Adipose tissue (tissue), 3 donors: ENCODE measurements at regions not wholly inside any gene's neighbourhood (a gene's known extent, or its start where the extent isn't known, plus 50 kb on each side); places are given as distances from the start of the nearest gene placed in this dataset.

Experiments used
- H3K27ac ChIP-seq: one replicate; pipeline ENCODE4 v1.5.1; 2013; ENCODE audit warnings: low read depth, low read length
- WGBS, 3 donors: extraction: QIAGEN DNeasy Blood & Tissue Kit; methylation state at CpG; one replicate each; pipeline ENCODE4 v1.1.7; 2013; 5-methylcytosine and 5-hydroxymethylcytosine counted together
- donor health status: healthy with polysubstance abuse.
- donor health status: Bipolar disorder and iron deficiency.
- donor health status: healthy.

DNA sequence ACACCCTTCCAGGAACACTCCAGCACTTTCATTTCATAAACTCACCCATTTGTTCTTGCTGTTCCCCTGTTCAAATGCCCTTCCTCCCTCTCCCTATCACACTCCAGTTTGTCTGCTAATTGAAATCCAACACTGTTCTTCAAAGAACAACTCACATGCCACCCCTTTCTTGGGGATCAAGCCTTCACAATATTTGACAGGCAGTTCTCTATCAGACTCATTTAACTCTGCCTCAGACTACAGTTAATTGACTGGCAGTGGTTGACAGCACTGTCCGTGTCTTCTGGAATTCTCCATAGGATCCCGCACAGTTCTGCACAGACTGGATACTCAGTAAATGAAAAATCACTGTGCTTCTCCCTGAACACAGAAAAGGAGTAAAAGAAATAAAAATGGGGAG lies 87.8 kb downstream of the PMP22 start:
- H3K27ac ChIP-seq = no peak overlapping the region
- 85 to 95% (median 89%) methylated on average over 2 of the region's 2 CpGs for WGBS, 3 donors

DNA sequence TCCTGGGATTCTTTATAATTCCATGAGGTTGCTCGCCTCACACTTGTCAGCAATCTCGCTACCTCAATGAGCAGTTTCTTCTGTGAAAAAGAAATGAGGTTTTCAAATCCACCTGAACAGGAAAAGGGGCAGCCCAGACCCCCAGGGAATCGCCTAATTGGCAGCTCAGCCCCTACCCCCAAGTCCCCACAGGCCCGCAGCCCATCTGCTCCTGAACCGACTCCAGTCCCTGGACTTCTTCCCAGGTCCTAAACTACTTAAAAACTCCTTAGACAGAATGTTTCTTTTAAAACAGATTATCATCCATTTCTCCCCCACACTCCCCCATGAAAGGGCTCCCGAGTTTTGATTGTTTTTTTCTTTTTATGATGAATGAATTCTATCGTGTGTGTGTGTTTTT lies 89.8 kb downstream of the PMP22 start:
- H3K27ac ChIP-seq = no peak overlapping the region
- WGBS, 3 donors = 56 to 67% (median 58%) methylated on average over 7 of the region's 7 CpGs

DNA sequence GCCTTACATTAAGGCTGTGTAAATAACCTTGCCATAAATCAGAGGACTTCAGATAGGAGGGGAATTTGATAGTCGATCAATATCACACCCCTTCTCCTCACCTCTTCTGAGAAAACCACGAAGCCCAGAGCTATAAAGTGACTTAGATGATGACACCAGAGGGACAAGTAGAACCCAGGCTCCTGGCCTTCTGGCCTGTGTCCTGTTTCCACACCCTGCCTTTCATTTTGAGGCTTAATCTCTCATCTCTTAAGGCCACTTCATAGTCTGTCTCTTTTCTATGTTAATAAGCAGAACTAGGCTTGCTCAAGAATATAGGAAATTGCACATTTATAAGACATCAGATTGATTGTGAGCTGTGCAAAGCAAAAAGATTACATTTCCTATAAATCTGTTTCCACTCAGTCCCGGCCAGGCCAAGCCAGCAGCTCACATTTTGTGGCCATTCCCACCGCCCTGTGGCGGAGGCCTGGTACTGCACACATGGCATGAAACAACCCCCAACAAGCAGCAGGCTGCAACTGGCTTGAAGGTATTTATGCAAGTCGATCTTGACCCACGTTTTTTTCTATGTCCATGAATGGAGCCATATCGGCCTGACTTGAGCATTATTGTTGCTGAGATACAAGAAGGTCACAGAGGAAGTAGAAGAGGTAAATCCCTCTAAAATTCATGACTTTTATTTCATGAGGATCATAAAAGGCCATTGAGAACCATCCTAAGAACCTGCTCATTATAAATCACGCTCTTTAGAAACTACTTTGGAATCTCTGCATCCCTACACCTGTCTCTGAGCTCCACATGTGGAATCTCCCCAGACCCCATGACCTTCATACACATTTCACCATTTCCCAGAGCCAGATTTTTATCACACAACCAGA lies 93.7 kb downstream of the PMP22 start:
- no peak overlapping the region for H3K27ac ChIP-seq
- WGBS, 3 donors = 25 to 33% (median 27%) methylated on average over 9 of the region's 9 CpGs

DNA sequence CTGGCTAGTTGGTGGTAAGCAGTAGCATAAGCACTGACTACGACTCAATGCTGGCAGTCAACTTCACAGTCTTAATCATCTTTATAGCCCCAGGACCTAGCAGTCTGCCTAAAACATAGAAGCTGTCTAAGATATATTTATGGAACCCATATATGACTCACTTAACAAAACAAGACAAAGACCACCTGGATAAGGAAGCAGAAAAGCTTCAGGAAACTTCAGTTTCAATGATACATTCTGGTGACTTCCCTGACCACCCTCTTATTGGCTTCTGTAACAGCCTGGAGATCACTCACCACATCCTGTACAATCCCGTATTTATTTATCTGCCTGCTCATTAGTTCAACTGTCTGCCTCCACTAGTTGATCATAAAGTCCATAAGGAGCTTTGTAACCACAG lies 95.5 kb downstream of the PMP22 start:
- H3K27ac ChIP-seq = no peak overlapping the region
- 63 to 80% (median 64%) methylated on average over 2 of the region's 2 CpGs for WGBS, 3 donors

DNA sequence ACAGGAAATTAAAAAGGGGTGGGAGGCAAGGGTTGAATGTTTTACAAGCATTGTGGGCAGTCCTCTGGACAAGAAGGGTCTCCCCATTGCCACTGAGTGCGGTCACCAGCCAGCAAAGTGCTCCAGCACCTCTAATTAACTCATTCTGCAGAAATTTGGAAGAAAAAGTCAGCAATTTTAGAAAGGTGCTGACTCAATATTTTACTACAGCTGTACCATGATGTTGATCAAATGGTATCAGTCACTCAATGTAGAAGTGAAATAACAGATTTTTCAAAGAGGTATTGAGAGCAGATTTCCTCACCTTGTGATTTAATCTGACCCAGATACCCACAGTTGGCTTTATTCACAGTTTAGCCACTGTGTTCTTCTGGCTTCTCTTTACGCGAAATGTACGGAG lies 96.7 kb downstream of the PMP22 start:
- no peak overlapping the region for H3K27ac ChIP-seq
- 56 to 75% (median 67%) methylated on average over 4 of the region's 4 CpGs for WGBS, 3 donors

DNA sequence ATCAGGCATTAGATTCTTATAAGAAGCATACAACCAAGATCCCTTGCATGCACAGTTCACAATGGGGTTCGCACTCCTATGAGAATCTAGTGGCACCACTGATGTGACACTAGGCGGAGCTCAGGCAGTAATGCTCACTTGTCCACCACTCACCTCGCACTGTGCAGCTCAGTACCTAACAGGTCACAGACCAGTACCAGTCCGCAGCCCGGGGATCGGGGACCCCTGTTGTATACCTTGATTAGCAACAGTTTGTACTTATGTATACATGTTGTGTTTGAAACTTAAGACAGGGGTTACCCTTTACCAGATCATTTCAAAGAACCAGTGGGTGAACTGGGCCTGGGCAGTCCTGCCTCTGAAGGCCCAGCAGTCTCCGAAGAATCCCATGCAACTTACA lies 103.7 kb downstream of the PMP22 start:
- H3K27ac ChIP-seq = no peak overlapping the region
- WGBS, 3 donors = 83 to 96% (median 88%) methylated on average over 7 of the region's 7 CpGs

DNA sequence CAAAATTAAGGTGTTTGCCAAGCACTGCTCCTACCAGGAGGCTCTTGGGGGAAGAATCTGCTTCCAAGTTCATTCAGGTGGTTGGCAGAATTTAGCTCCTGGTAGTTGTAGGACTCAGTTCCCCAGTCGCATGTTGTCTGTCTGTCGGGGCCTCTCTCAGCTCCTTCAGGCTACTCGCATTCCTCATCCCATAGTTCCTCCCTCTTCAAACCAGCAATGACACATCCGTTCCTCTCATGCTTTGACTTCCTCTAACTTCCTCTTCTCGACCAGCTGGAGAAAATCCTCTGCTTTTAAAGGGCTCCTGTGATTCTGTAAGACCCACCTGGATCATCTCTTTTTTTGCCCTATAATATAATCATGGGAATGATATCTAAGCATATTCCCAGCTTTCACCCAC lies 108.1 kb downstream of the PMP22 start:
- 18 to 40% (median 21%) methylated on average over 5 of the region's 5 CpGs for whole genome bisulfite sequencing, 3 donors
- no peak overlapping the region for H3K27ac ChIP-seq

DNA sequence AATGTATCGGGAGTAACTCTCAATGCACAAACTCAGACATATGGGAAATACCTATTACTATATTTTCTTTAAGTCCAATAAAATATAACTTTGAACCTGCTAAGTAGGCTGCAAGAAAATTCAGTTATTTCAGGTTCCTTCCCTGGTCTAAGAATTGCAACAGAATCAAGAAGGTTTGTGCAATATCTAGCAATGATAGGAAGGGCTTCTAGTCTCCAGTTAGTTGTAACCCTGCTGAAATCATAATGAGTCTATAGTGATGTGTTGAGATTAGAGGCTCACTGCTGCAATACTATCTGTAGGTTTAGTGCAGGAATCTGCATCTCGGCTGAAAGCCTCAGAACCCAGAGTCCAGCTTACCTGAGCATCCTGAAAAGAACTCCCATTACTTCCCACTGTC lies 110.5 kb downstream of the PMP22 start:
- H3K27ac ChIP-seq = no peak overlapping the region
- 73 to 81% (median 75%) methylated on average over 2 of the region's 2 CpGs for WGBS, 3 donors

DNA sequence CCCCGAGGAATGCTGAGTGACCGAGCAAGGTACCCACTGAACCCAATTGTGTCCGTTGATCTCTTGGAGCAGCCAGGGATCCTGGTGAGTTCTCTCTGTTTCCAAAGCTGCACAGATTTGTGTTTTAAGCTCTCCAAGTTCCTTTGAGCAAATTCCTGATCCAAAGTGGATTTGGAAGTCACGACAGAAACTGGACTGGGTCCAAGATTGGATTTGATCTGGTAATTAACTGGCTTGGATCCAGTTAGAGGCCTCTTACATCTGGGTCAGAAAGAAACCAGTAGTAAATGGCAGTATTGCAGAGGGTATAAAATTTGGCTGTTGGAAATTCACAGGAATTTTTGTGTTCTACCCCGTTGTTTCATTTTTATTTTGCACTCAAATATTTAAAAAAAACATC lies 119.5 kb downstream of the PMP22 start:
- 71 to 83% (median 75%) methylated on average over 5 of the region's 5 CpGs for WGBS, 3 donors

DNA sequence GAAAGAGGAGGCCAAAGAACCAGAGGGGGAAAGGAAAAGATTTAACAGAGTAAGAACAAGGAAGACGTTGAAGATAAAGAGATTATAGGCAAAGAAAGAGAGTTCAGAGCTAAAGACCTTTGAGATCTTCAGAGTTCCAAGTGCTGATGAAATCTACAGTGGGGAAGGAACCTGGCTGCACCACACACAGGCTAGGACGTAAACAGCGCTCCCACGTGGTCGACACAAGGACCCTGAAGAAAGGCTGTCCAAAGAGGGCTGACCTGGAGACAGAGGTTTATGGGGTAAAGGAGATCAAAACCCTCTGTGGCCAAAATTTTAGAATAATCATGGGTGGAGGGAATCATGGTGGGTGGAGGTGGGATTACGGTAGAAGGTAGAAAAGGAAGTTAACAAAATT lies 121.6 kb downstream of the PMP22 start:
- WGBS, 3 donors = 74% methylated on average over 6 of the region's 6 CpGs

More for the DNA sequence above, 119.5 kb downstream of the PMP22 start:
- H3K27ac ChIP-seq = no peak overlapping the region

DNA sequence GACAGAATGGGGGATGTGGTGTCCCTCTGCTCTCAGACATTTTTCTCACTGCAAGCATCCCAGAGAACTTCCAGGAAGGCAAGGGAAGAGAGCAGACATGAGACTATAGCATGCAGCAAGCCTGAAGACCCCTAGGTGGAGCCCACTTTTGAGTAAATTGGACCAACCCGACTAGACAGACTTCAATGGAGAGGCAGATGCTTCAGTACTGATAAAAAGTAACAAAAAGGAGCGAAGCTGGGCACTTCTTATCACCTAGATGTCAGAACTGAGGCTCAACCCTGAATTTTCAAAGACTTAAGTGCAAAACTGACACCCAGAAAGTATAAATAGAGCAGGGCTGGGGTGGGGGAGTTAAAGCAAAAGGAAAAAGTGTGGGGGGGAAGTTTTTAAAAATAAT lies 130.8 kb downstream of the PMP22 start:
- 61 to 65% (median 64%) methylated on average over 2 of the region's 2 CpGs for WGBS, 3 donors
- no peak overlapping the region for H3K27ac ChIP-seq

More for the DNA sequence above, 121.6 kb downstream of the PMP22 start:
- H3K27ac ChIP-seq = no peak overlapping the region

DNA sequence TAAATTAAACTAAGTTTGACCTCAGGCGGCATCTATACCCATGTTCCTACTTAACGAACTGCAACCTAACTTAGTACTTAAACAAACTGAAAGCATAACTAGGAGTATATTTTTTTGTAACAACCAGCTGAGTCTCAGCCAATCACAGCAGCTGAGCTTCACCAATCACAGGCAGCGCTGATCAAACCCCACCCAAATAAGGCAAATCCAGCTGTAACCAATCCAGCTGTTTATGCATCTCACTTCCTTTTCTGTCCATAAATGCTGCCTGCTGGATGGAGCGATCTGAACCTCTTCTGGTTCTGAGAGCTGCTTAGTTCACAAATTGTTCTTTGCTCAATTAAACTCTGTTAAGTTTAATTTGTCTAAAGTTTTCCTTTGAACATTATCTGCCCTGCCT lies 131.3 kb downstream of the PMP22 start:
- 89 to 96% (median 93%) methylated on average over 4 of the region's 4 CpGs for WGBS, 3 donors
- no peak overlapping the region for H3K27ac ChIP-seq

DNA sequence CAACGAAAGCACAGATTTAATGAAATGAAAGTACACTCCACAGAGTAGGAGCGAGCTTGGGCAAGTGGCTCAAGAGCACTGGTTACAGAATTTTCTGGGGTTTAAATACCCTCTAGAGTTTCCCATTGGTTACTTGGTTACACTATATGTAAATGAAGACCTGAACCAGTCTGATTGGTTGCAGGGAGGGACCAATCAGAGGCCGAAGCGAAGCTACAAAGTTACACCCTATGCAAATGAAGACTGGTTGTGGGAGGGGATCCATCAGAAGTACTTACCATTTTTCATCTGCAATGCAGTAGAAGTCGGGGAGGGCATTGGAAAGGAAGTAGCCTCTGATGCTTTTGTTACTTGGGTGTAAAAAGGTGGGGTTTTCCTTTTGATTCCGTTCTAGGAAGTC lies 132.0 kb downstream of the PMP22 start:
- no peak overlapping the region for H3K27ac ChIP-seq
- 90 to 96% (median 92%) methylated on average over 6 of the region's 6 CpGs for WGBS, 3 donors

DNA sequence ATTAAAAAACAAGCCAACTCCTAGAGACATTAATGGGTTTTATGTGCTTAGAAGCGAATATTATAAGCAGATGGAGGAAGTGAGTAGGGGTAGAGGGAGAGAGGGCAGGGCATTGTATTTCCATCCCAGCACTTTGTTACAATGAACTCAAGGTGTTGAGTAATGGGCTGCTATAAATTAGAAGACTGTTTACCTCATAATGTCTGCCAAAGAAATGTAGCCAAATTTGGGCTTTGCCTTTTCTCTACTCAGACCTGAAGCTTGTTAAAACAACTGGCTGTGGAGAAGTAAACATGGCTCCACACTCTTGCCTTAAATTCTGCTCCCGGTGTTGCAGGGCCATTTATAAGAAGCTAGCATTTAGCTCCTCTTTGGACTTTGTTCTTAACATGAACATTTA lies 134.7 kb downstream of the PMP22 start:
- 37 to 62% (median 48%) methylated on average over 2 of the region's 2 CpGs for WGBS, 3 donors
- no peak overlapping the region for H3K27ac ChIP-seq

DNA sequence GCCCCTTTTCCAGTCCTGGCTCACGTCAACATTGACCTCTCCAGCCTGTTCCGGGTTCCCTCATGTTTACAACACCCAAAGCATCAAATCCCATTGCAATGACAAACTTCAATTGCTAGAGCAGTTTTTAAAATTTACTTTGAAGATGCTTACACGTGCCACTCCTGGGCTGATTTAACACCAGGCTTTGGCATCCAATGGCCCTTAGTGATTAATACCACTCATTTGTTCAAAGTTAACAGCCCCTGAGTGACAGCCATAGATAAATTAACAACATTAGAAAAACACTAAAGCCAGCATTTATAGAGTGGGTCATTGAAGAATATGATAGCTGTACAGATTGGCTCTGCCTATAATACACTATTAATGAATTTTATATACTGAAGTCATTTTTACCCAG lies 135.1 kb downstream of the PMP22 start:
- 36 to 44% (median 36%) methylated on average over 3 of the region's 3 CpGs for WGBS, 3 donors
- H3K27ac ChIP-seq = no peak overlapping the region

DNA sequence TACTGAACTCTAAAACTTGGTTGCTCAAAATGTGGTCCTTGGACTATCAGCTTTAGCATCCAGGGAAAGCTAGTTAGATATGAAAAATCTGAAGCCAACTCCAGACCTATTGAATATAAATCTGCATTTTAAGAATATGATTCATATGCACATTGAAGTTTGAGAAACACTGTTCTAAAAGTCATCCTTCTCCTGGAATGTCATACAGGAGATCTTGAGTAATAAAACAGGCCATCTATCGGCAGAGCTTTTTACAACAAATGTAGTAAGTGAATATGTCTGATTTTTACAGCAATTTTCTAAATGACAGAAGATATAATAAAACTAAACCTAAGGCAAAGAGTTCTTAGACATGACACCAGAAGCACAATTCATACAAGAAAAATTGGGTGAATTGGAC lies 140.4 kb downstream of the PMP22 start:
- no peak overlapping the region for H3K27ac ChIP-seq
- 51 to 93% (median 70%) methylated on average over 1 of the region's 1 CpG for WGBS, 3 donors

DNA sequence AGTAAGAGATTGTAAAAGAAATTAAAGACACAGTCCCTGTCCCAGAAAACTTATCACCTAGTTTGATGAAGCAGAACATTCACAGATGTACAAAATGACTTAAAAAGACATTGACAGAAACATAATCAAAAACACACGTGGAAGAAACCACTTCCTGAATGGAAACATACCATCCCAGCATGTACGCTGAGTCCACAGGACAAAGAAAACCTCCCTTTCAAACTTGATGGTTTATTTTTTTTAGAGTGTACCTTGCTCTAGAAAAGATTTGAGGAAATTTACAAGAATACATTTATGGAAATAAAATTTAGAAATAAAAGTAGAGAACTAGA lies 140.9 kb downstream of the PMP22 start:
- 41 to 55% (median 41%) methylated on average over 2 of the region's 2 CpGs for WGBS, 3 donors
- H3K27ac ChIP-seq = no peak overlapping the region

DNA sequence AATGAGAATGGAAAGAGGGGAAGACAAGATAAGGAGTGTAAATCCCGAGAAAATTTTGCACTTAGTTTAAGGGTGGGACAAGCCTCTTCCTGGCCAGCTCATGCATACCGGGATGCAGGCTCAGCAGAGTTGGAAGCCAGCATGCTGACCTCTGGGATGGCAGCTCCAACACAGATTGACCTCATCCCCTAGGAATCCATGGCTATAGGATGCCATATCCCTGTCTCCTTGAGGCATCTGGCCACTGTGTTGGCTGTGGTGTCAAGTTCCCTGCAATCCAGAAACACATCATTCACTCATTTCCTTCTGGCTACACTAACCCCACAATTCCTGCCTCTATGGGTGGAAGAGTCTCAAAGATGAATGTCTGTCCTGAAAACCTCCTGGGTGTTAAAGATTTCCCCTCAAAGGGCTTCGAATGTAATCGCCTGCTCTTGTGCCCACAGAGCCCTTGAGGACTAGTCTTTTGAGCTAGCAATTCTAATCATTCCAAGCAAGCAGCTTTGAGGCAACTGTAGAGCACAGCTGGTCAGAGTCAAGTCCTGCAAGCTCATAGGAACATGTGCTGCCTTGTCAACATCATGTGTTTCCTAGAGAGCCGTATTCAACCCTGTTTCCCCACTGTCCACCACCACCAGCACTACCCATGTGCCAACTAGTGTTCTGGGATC lies 141.4 kb downstream of the PMP22 start:
- WGBS, 3 donors = 68 to 79% (median 73%) methylated on average over 5 of the region's 5 CpGs
- no peak overlapping the region for H3K27ac ChIP-seq

DNA sequence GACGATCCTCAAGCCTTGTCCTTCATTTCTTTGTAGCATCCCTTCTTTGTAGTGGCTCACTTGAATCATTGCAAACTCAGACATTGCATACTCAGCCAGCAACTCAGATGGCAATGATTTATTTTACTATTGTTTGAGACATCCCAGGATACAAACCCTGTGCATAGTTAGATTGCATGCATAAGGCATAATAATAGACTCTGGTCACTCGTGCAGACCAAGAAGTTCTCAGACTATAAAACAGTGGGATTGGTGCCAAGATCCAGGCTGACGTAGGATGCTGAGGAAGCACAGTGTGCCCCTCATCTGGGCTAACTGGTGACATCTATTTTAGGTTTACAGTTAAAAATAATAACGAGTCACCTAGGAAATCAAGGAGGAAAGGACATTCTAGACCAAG lies 142.3 kb downstream of the PMP22 start:
- H3K27ac ChIP-seq = no peak overlapping the region
- 62 to 68% (median 63%) methylated on average over 4 of the region's 4 CpGs for WGBS, 3 donors

DNA sequence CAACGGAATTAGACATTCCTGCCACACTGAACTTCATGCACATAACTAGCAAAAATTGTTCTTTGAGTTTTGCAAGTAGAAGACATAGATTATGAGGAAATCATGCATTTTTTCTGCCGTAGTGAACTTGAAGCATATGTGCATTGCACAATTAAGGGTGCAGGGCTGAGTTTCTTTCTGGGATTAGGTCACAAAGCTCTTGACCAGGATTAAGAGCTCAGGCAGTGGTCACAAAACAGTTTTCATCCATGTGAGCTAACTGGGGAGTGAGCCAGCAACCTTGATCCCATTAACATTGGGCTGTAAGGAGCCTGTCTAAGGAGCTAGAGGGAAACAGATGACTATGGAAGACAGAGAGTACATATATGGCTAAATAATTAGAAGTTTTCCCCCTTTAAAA lies 143.7 kb downstream of the PMP22 start:
- 63 to 73% (median 64%) methylated on average over 2 of the region's 2 CpGs for WGBS, 3 donors
- H3K27ac ChIP-seq = no peak overlapping the region
